ENCODE measurements at regions not wholly inside any gene's neighbourhood (a gene's known extent, or its start where the extent isn't known, plus 50 kb on each side); places are given as distances from the start of the nearest gene placed in this dataset.

GRCh38 chr13:76643596-76643995, 242.6 kb downstream of the KCTD12 start:
- Histone ChIP-seq H3K36me3 (ENCODE audit: low read depth) (no peaks in the 10 kb centered on the region), H3K79me2 (ENCODE audit: low read depth) (no peaks in the 10 kb centered on the region), H3K4me2 (no peak overlapping the region), H3F3A (ENCODE audit: insufficient read depth, low read depth) (no peaks in the 10 kb centered on the region), H2AFZ (no peak overlapping the region), H3K27me3 (ENCODE audit: insufficient read depth, low read depth) (no peaks in the 10 kb centered on the region), H3K27ac (no peak overlapping the region), H3K9me2 (ENCODE audit: insufficient read depth) (no peaks in the 10 kb centered on the region), H3K9me3 (ENCODE audit: insufficient read depth, low read depth) (no peaks in the 10 kb centered on the region), H3K4me3 (no peak overlapping the region), H4K20me1 (ENCODE audit: insufficient read depth) (no peaks in the 10 kb centered on the region), H3K4me1 (replicated peaks; ENCODE audit: insufficient read depth) (no peaks in the 10 kb centered on the region)
- no peak for TF ChIP-seq EZH2 (IDR thresholded peaks at IDR 0.05; ENCODE audit: low read depth)
- no TSS peak for BruUV-seq (replicated peaks)
- CTCF ChIA-PET = no interaction called here
- DNase-seq = no peak
- POLR2A ChIA-PET (ENCODE audit: unreplicated experiment) = no interaction called here
- intact Hi-C loops (cut with micrococcal nuclease; ENCODE audit: unreplicated experiment) = no loop called here

- no peak for TF ChIP-seq CTCF (conservative IDR thresholded peaks at IDR 0.05)
- no peak for TF ChIP-seq EZH2 (IDR thresholded peaks at IDR 0.05; ENCODE audit: low read depth)
- no peaks in the 10 kb centered on the region for H3K79me2 ChIP-seq (ENCODE audit: low read depth)
- POLR2A ChIA-PET (ENCODE audit: unreplicated experiment) = no interaction called here
Measured at GRCh38 chr13:76641056-76641455, 245.1 kb downstream of the KCTD12 start.

GRCh38 chr13:76638882-76639281, 247.3 kb downstream of the KCTD12 start:
- DNase-seq = no peak
- Histone ChIP-seq H3K36me3 (ENCODE audit: low read depth) (no peaks in the 10 kb centered on the region), H4K20me1 (ENCODE audit: insufficient read depth) (no peaks in the 10 kb centered on the region), H3K27me3 (ENCODE audit: insufficient read depth, low read depth) (no peaks in the 10 kb centered on the region), H3K27ac (no peak overlapping the region), H3F3A (ENCODE audit: insufficient read depth, low read depth) (no peaks in the 10 kb centered on the region), H3K79me2 (ENCODE audit: low read depth) (no peaks in the 10 kb centered on the region), H3K9me3 (ENCODE audit: insufficient read depth, low read depth) (no peaks in the 10 kb centered on the region), H3K4me1 (replicated peaks; ENCODE audit: insufficient read depth) (no peaks in the 10 kb centered on the region), H3K4me3 (no peak overlapping the region), H3K4me2 (no peak overlapping the region), H2AFZ (no peak overlapping the region), H3K9me2 (ENCODE audit: insufficient read depth) (no peaks in the 10 kb centered on the region)
- BruUV-seq (replicated peaks) = no TSS peak
- intact Hi-C loops (cut with micrococcal nuclease; ENCODE audit: unreplicated experiment) = no loop called here
- POLR2A ChIA-PET (ENCODE audit: unreplicated experiment) = no interaction called here
- CTCF ChIA-PET = no interaction called here
- TF ChIP-seq CTCF (conservative IDR thresholded peaks at IDR 0.05) = no peak
- no peak for TF ChIP-seq EZH2 (IDR thresholded peaks at IDR 0.05; ENCODE audit: low read depth)

More at GRCh38 chr13:76641056-76641455, 245.1 kb downstream of the KCTD12 start:
- Histone ChIP-seq H3F3A (ENCODE audit: insufficient read depth, low read depth) (no peaks in the 10 kb centered on the region), H4K20me1 (ENCODE audit: insufficient read depth) (no peaks in the 10 kb centered on the region), H3K27ac (no peak overlapping the region), H3K36me3 (ENCODE audit: low read depth) (no peaks in the 10 kb centered on the region), H3K4me1 (replicated peaks; ENCODE audit: insufficient read depth) (no peaks in the 10 kb centered on the region), H3K9me3 (ENCODE audit: insufficient read depth, low read depth) (no peaks in the 10 kb centered on the region), H3K27me3 (ENCODE audit: insufficient read depth, low read depth) (no peaks in the 10 kb centered on the region), H3K4me2 (no peak overlapping the region), H2AFZ (no peak overlapping the region), H3K9me2 (ENCODE audit: insufficient read depth) (no peaks in the 10 kb centered on the region), H3K4me3 (no peak overlapping the region)
- CTCF ChIA-PET = no interaction called here
- intact Hi-C loops (cut with micrococcal nuclease; ENCODE audit: unreplicated experiment) = no loop called here
- DNase-seq = no peak
- BruUV-seq (replicated peaks) = no TSS peak

DNA sequence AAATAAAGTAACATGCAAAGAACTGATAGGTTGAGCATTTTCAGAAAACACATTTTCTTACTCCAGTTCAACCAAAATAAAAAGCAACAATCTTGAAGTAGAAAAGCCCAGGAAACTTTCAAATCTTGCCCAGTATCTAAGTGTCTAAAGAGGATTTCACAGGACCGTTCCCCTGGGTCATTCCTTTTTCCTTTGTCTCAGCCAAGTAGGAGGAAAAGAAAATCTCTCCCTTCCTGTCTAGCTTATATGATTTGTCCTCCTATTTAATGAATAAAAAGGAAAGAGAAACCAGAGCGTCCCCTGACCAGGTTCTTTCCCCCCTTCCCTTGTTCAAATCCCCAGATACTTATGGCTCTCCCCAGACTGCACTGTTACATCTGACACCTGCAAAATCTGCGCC, 248.0 kb downstream of the KCTD12 start:
- Histone ChIP-seq H3K36me3 (ENCODE audit: low read depth) (no peaks in the 10 kb centered on the region), H2AFZ (no peak overlapping the region), H3K4me2 (no peak overlapping the region), H3K27ac (no peak overlapping the region), H3K27me3 (ENCODE audit: insufficient read depth, low read depth) (no peaks in the 10 kb centered on the region), H3F3A (ENCODE audit: insufficient read depth, low read depth) (no peaks in the 10 kb centered on the region), H3K9me2 (ENCODE audit: insufficient read depth) (no peaks in the 10 kb centered on the region), H3K79me2 (ENCODE audit: low read depth) (no peaks in the 10 kb centered on the region), H3K4me3 (no peak overlapping the region), H3K4me1 (replicated peaks; ENCODE audit: insufficient read depth) (no peaks in the 10 kb centered on the region), H3K9me3 (ENCODE audit: insufficient read depth, low read depth) (no peaks in the 10 kb centered on the region), H4K20me1 (ENCODE audit: insufficient read depth) (no peaks in the 10 kb centered on the region)
- no peak for DNase-seq
- no peak for TF ChIP-seq CTCF (conservative IDR thresholded peaks at IDR 0.05)
- no peak for TF ChIP-seq EZH2 (IDR thresholded peaks at IDR 0.05; ENCODE audit: low read depth)
- intact Hi-C loops (cut with micrococcal nuclease; ENCODE audit: unreplicated experiment) = no loop called here
- CTCF ChIA-PET = no interaction called here
- BruUV-seq (replicated peaks) = no TSS peak
- POLR2A ChIA-PET (ENCODE audit: unreplicated experiment) = no interaction called here
